ENCODE measurements at regions not wholly inside any gene's neighbourhood (a gene's known extent, or its start where the extent isn't known, plus 50 kb on each side); places are given as distances from the start of the nearest gene placed in this dataset.

DNA sequence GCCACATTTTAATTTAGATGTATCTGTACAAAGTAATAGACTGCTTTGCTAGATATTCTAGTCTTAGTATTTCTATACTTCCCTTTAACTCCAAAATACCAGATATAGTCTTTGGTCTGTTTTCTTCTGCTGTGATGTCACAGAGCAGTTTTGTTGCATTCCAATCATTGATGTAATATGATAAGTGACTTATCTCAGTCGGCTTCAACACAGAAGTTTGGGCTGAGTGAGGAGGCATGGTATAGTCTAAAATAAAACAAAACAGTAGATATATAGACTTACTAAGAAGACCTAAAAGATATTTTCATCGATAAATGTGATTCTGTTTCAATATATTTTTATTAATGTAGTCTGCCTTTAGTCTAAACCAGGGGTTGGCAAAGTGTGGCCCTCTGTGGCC lies 169.9 kb downstream of the DCK start:
- no peak for DNase-seq

DNA sequence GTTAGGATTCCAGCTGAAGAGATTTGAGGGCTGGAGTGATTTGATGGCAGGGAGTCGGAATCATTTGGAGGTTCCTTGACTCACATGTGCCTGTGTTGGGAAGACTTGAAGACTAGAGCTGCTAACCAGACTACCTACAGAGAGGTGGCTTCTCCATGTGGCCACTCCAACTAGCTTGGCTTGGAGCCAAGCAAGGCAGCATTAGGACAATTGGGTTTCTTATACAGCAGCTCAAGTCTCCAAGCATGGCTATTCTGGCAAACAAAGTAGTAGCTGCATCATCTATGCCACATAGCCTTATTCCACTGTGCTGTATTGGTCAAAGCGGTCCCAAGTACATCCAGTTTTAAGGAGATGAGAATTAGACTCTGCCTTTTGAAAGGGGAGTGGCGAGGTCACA lies 171.7 kb upstream of the SLC4A4 start:
- no peak for DNase-seq

- no peak for DNase-seq
Observed at GRCh38 chr4:71171592-71171991, 167.2 kb upstream of the SLC4A4 start.

- DNase-seq, result no peak
Observed at GRCh38 chr4:71181332-71181731, 157.5 kb upstream of the SLC4A4 start.

GRCh38 chr4:71184195-71184781 lies 154.5 kb upstream of the SLC4A4 start:
- no peak for DNase-seq

GRCh38 chr4:71185037-71185436 lies 153.8 kb upstream of the SLC4A4 start:
- DNase-seq, result no peak

- DNase-seq, result no peak
Observed at GRCh38 chr4:71186257-71186565, 152.6 kb upstream of the SLC4A4 start.

GRCh38 chr4:71186566-71187403 lies 152.0 kb upstream of the SLC4A4 start:
- peak; percentile 0 for DNase-seq

DNA sequence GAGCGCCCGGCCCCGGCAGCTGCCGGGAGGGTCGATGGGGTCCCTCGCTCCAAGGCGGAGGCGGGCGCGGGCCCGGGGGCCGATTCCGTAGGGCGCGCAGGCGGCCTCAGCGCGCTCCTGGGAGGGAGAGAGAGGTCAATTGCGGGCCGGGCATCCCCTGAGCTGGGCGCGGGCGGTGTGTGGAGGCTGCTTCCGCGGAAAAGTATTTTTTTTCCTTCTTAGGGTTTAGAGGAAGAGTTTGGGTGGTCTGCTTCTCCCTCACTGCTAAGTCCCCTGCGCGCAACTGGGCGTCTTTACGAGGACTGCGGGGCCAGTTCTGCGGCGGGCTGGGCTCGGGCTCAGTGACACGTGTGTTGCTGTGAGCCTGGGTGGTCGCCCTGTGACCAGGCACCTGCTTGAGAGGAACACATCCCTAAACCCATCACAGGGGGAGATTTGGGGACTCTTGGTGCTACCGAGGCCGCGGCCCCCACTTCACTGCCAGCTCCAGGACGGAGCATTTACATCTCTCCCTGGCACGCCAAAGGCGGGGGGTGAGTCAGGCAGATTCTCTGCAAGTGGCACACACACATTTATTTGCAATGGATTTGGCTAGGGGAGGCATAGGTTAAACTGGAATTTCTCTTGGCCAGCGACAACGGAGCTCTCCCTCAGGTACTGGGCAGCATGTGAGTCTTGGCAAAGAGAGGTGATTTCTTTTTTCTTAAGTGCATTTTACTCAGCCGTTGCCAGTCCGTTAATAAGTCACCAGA lies 151.2 kb upstream of the SLC4A4 start:
- DNase-seq, result no peak

GRCh38 chr4:71188156-71188640 lies 150.6 kb upstream of the SLC4A4 start:
- no peak for DNase-seq

GRCh38 chr4:71188951-71189350 lies 149.9 kb upstream of the SLC4A4 start:
- DNase-seq, result no peak

DNA sequence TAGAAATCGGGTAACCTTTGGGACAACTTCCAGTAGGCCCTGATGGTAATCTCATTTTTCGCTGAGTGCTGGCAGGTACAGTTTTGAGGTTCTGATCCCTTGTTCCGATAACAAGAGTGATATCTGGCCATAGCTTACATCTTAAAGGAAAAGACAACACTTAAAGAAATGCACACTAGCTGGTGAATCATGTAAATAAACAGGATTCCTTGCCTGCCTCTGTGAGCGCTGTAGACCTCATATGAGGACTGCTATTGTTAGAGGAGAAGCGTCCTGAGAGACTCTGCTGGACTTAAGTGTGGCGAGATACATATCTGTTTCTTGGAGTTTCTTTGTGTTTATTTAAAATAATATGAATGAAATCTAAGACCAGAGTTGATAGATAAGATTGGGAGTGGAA lies 149.3 kb upstream of the SLC4A4 start:
- no peak for DNase-seq

DNA sequence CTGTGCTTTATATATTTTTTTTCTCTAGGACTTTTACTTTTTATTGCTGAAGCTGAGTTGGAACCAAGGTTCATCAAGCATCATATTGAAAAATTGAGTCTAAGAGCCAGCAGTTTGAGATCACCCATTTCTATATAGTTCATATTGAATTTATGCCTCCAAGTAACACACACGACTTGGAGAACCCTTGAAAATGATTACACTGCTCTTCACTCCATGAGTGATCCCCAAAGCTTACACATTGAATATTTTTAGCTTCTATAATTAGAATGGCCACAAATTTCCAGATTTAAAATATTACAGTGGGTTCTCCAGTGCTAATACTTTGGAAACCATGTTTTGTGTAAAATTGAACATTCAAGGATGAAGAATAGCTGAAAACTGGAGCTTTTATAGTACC lies 144.4 kb upstream of the SLC4A4 start:
- DNase-seq, result no peak

DNA sequence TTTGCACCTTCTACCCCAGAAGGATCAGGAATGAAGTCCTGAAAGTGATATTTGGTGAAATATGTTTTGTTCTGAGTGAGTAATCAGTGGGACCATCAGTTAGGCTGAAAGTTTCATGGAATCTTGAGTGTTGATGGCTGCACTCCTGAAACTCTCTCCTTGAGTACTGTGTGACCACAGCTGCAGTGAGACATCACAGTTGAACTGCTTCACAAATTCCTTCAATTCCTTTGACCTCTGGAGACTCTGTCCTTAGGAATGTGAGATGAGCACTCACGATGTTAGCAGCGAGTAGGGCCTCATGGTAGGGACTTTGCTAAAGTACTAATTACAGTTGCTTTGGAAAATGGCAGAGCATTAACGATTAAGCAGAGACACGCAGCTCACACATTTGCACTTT lies 142.9 kb upstream of the SLC4A4 start:
- DNase-seq, result no peak

DNA sequence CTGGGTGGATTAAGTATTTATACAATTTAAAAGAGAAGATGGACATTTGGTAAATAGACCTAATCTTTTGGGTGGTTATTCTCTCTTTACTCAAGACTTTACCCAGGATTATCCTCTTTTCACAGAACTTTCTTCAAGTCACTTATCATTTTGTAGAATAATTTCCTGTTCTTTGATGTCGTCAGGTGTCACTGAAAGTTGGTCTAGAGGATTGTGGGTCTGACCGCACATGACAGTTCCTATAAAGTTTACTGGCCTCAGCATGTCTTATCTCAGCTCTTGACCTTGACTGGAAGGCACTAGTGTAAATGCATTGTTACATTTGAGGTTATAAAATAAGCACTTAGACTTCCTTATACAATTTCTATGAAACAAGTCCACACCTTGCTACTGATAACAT lies 139.9 kb upstream of the SLC4A4 start:
- no peak for DNase-seq

- no peak for DNase-seq
Observed at GRCh38 chr4:71201057-71201456, 137.8 kb upstream of the SLC4A4 start.

DNA sequence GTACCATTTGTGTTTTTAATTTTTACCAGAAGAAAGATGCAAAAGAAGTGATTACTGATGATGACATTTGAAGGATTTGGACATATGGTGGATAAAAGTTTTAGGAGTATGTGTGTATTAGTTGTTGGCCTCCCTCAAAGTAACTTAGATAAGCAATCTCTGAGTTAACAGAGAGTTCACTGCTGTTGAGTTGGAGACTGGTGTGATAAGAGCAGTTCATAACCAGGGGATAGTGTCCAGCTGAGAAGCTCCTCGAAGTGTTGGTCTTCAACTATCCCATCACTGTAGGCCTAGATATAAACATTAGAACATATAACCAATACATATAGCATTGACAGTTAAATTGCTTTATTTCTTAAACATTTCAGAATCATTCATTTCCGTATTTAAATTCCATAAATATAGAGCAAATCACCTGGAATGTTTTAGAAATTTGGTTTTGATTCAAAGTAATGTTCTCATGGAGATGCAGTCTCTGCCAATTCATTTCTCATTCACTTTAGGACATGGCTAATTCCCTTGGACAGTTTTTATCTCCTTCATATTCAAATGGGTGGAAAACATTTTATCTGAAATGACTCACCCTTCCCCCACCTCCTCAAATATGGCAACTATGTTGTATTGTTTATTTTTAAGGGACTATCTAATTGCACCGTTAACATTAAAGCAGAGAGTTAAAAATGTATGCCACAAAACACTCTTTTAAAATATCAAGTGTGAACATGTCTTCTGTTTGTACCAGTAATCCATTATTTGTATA lies 136.8 kb upstream of the SLC4A4 start:
- no peak for DNase-seq

DNA sequence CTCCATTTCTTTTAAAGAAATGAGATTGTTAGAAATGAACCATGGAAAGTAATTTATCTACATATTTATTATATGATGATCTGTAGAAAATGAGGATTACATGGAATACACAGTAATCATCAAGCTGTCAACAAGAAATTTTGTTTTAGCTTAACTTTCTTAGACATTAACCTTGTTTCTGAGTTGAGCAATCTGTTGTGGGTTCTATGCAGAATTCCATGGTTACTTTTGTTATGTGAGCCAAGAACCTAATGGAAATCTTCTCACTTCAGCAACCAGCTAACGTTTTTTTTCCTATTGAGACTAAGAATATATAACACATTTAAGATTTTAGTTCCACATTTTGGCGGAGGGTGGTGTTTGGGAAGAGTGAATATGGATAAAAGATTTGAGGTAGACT lies 136.1 kb upstream of the SLC4A4 start:
- no peak for DNase-seq

DNA sequence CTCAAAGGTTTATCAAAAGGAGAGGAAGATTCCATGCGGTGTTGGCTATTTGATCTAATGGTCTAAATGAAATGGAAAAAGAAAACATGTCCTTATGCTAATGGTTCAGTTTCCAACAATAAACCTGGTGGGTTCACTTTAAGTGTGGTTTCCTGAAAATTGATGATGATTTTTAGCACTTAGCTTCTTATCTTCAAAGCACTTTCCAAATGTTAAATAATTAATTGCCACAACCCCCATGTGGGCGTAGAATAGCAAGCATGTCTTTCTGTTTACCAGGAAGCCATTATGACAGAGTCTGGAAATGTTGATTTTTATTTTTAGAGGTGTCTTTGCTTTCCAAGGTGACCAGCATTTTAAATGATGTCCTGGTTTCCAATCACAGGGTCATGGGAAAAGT lies 134.8 kb upstream of the SLC4A4 start:
- no peak for DNase-seq

- no peak for DNase-seq
Observed at GRCh38 chr4:71206763-71207162, 132.1 kb upstream of the SLC4A4 start.

DNA sequence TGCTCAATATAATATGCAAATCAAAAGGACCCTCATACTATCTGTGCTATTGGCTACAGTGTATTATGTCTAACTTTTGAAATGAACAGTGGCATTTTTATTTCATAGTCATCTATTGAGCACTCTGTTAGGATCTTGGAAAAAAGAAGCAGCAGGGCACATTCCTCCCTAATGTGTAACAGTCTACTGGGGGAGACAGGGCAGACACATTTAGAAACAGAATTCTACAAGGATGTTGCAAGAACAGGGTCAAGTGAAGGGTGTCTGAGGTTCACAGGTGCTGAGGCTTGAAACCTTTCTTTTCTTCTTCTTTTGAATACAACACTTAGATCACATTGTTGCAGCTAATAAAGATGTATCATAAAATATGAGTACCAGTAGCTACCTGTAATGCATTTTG lies 129.7 kb upstream of the SLC4A4 start:
- no peak for DNase-seq

GRCh38 chr4:71210823-71211222 lies 128.0 kb upstream of the SLC4A4 start:
- DNase-seq, result no peak

DNA sequence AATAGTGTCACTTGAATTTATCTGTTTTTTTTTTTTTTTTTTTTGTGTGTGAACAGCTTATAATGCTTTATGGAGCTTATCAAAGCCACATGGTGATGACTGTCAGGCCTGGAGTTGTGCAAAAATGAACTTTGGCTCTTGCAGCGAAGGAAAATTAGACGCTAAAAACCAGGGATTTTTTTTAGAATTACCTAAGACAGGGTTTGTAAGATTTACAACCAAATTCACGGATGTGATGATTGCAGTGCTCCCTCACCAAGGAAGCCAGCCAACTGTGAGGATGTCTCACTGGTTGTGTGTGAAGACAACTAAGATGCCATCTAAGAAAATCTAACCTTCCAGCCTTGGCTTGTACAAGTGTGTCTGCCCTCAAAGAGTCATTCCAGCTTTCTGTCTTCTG lies 127.1 kb upstream of the SLC4A4 start:
- DNase-seq, result no peak

Measured in NCI-H1417 treated with DMSO at 0.1 percent for 48 hours (cell line).